Prostate gland (tissue), 2 donors: ENCODE measurements at regions not wholly inside any gene's neighbourhood (a gene's known extent, or its start where the extent isn't known, plus 50 kb on each side); places are given as distances from the start of the nearest gene placed in this dataset.
"Not testable (repeated sequence)": the region's sequence is repeated elsewhere in the genome, so short reads cannot be mapped to it uniquely, and the experiment has no call there.

Experiments
- DNase-seq: peaks from one replicate; pipeline ENCODE4 v3.0.0-alpha.2; 2019; ENCODE audit warnings: low spot score
- H3K27ac ChIP-seq, 2 donors: fragments of 200-600 bp; sonication (generic); 2 replicates each; pipeline ENCODE4 v1.5.1; 2017 to 2019
- H3K27me3 ChIP-seq: fragments of 200-600 bp; sonication (generic); replicated peaks from 2 replicates; pipeline ENCODE4 v1.5.1; 2019; ENCODE audit not compliant: insufficient read depth
- H3K36me3 ChIP-seq, 2 donors: fragments of 200-600 bp; sonication (generic); 1 replicate in 1 of 2; 2 replicates in 1 of 2; pipeline versions ENCODE4 v1.5.1 to v1.8.1; 2017 to 2019
- H3K4me1 ChIP-seq: fragments of 200-600 bp; sonication (generic); replicated peaks from 2 replicates; pipeline ENCODE4 v1.5.1; 2019
- H3K4me3 ChIP-seq, 2 donors: fragments of 200-600 bp; sonication (generic); 2 replicates each; pipeline ENCODE4 v1.5.1; 2017 to 2019
- H3K9me3 ChIP-seq: fragments of 200-600 bp; sonication (generic); 2 replicates; pipeline ENCODE4 v1.5.1; 2017
- CTCF ChIP-seq, 4 experiments: fragments of 200-600 bp in 2 of 4; fragments of 450-650 bp in 2 of 4; sonication (generic) in 2 of 4; IDR thresholded peaks; 1 replicate in 3 of 4; 2 replicates in 1 of 4; pipeline ENCODE4 v1.5.1; 2016 to 2019; ENCODE audit warnings: antibody characterized with exemption in 4 of 4, mild to moderate bottlenecking in 2 of 4, moderate library complexity in 2 of 4
- POLR2A ChIP-seq: fragments of 450-650 bp; IDR thresholded peaks from one replicate; pipeline ENCODE4 v1.6.1; 2016; ENCODE audit warnings: antibody characterized with exemption, mild to moderate bottlenecking
- POLR2AphosphoS5 ChIP-seq: sonication (generic); formaldehyde crosslinking; IDR thresholded peaks from one replicate; pipeline ENCODE4 v1.6.1; 2017; ENCODE audit warnings: antibody characterized with exemption
- WGBS: methylation state at CpG from one replicate; pipeline ENCODE4 v1.1.5; 2018; 5-methylcytosine and 5-hydroxymethylcytosine counted together
- intact Hi-C: fragments of 100-400 bp; cut with DNase I; formaldehyde crosslinking; loops from one replicate; pipeline ENCODE4 v1.14.2; 2022

- Histone ChIP-seq H3K9me3 (no peaks in the 10 kb centered on the region), H3K27ac (no peak overlapping the region), H3K4me1 (no peaks in the 10 kb centered on the region), H3K4me3 (no peak overlapping the region), H3K36me3 (no peaks in the 10 kb centered on the region), H3K27me3 (no peaks in the 10 kb centered on the region)
- intact Hi-C loops: no loop called here
- no peak for DNase-seq
- TF ChIP-seq POLR2AphosphoS5: no peak
- no peak for TF ChIP-seq POLR2A
- no peak for TF ChIP-seq CTCF (IDR thresholded peaks at IDR 0.05)
Measured at GRCh38 chr9:111744363-111744762, 50.4 kb downstream of the SHOC1 start.

GRCh38 chr9:111743275-111743674 lies 51.5 kb downstream of the SHOC1 start:
- H3K4me1 ChIP-seq: no peaks in the 10 kb centered on the region
- WGBS: 72% methylated on average over 4 of the region's 4 CpGs
- TF ChIP-seq POLR2AphosphoS5: no peak
- no peak for TF ChIP-seq POLR2A
- no peak overlapping the region for H3K4me3 ChIP-seq
- H3K9me3 ChIP-seq: no peaks in the 10 kb centered on the region
- no peak overlapping the region for H3K27ac ChIP-seq
- DNase-seq: no peak
- no peaks in the 10 kb centered on the region for H3K36me3 ChIP-seq
- H3K27me3 ChIP-seq: no peaks in the 10 kb centered on the region
- intact Hi-C loops: no loop called here

GRCh38 chr9:111740739-111741138 lies 54.0 kb downstream of the SHOC1 start:
- intact Hi-C loops: no loop called here
- Histone ChIP-seq H3K27me3 (no peaks in the 10 kb centered on the region), H3K9me3 (no peaks in the 10 kb centered on the region), H3K4me3 (no peak overlapping the region), H3K27ac (no peak overlapping the region), H3K36me3 (no peaks in the 10 kb centered on the region), H3K4me1 (no peaks in the 10 kb centered on the region)
- 94% methylated on average over 19 of the region's 19 CpGs for WGBS
- no peak for TF ChIP-seq CTCF (IDR thresholded peaks at IDR 0.05)
- no peak for TF ChIP-seq POLR2AphosphoS5
- TF ChIP-seq POLR2A: no peak
- no peak for DNase-seq

GRCh38 chr9:111736714-111737113 lies 58.0 kb downstream of the SHOC1 start:
- H3K27ac ChIP-seq: no peak overlapping the region

GRCh38 chr9:111735344-111735743 lies 59.4 kb downstream of the SHOC1 start:
- WGBS: 100% methylated on average over 2 of the region's 2 CpGs

More at GRCh38 chr9:111736714-111737113, 58.0 kb downstream of the SHOC1 start:
- intact Hi-C loops: no loop called here
- no peak for TF ChIP-seq POLR2A
- no peak for TF ChIP-seq CTCF (IDR thresholded peaks at IDR 0.05)
- no peak for TF ChIP-seq POLR2AphosphoS5
- no peak for DNase-seq
- H3K27me3 ChIP-seq: no peaks in the 10 kb centered on the region
- no peaks in the 10 kb centered on the region for H3K36me3 ChIP-seq
- no peak overlapping the region for H3K4me3 ChIP-seq
- H3K9me3 ChIP-seq: no peaks in the 10 kb centered on the region
- no peaks in the 10 kb centered on the region for H3K4me1 ChIP-seq

GRCh38 chr9:111731928-111732327 lies 62.8 kb downstream of the SHOC1 start:
- no peak for DNase-seq
- no peak overlapping the region for H3K27ac ChIP-seq
- TF ChIP-seq POLR2A: no peak
- TF ChIP-seq POLR2AphosphoS5: no peak
- TF ChIP-seq CTCF (IDR thresholded peaks at IDR 0.05): no peak
- H3K36me3 ChIP-seq: no peaks in the 10 kb centered on the region
- no peaks in the 10 kb centered on the region for H3K4me1 ChIP-seq
- no peak overlapping the region for H3K4me3 ChIP-seq
- H3K9me3 ChIP-seq: no peaks in the 10 kb centered on the region
- H3K27me3 ChIP-seq: no peaks in the 10 kb centered on the region
- intact Hi-C loops: no loop called here

More at GRCh38 chr9:111735344-111735743, 59.4 kb downstream of the SHOC1 start:
- DNase-seq, H3K27ac ChIP-seq, H3K4me1 ChIP-seq, H3K9me3 ChIP-seq, H3K36me3 ChIP-seq, intact Hi-C loops, H3K4me3 ChIP-seq, H3K27me3 ChIP-seq: not testable (repeated sequence)
